HG02870 (cell line): ENCODE measurements at regions not wholly inside any gene's neighbourhood (a gene's known extent, or its start where the extent isn't known, plus 50 kb on each side); places are given as distances from the start of the nearest gene placed in this dataset.
"Not testable (repeated sequence)": the region's sequence is repeated elsewhere in the genome, so short reads cannot be mapped to it uniquely, and the experiment has no call there.

Experiments used
- ATAC-seq: cut with Tn5 transposase; IDR thresholded peaks from one replicate; pipeline ENCODE4 v1.9.1; 2021; ENCODE audit warnings: mild to moderate bottlenecking, moderate library complexity; ENCODE audit not compliant: unreplicated experiment

DNA sequence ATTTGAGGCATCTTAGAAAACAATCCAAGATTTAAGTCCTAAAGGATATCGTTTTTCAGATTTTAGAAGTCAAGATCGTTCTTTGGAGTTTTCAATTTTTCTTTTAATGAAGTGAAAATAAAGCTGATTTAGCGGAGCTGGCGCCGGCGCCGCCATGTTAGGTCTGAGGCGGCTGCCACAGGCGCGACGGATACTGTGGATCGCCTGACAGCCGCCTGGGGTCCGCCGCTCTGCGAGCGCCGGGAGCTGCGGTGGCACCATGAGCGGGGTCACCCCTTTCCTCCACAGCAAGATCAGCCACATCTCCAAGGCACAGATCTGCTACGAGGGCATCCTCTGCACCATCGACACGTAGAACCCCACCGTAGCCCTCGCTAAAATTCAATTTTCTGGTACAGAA, 247.2 kb downstream of the GJA1 start:
- no peak for ATAC-seq

DNA sequence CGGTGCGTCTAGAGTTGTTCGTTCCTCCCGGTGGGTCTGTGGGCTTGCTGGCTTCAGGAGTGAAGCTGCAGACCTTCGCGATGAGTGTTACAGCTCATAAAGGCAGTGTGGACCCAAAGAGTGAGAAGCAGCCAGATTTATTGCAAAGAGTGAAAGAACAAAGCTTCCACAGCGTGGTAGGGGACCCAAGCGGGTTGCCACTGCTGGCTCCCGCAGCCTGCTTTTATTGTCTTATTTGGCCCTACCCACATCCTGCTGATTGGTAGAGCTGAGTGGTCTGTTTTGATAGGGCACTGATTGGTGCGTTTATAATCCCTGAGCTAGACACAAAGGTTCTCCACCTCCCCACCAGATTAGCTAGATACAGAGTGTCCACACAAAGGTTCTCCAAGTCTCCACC, 250.4 kb downstream of the GJA1 start:
- not testable (repeated sequence) for ATAC-seq

DNA sequence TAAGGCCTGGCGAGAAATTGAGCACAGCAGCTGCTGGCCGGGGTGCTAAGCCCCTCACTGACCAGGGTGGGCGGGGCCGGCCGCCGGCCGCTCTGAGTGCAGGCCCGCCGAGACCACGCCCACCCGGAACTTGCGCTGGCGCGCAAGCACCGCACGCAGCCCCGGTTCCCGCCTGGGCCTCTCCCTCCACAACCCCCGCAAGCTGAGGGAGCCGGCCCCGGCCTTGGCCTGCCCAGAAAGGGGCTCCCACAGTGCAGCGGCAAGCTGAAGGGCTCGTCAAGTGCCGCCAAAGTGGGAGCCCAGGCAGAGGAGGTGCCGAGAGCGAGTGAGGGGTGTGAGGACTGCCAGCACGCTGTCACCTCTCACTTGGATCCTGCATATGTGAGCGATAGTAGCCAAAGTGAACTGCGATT, 251.2 kb downstream of the GJA1 start:
- ATAC-seq = no peak

GRCh38 chr6:121688974-121689373, 253.5 kb downstream of the GJA1 start:
- no peak for ATAC-seq

- no peak for ATAC-seq
Measured at GRCh38 chr6:121691126-121691551, 255.7 kb downstream of the GJA1 start.

- no peak for ATAC-seq
Measured at GRCh38 chr6:121694389-121694788, 258.9 kb downstream of the GJA1 start.

- no peak for ATAC-seq
Measured at GRCh38 chr6:121694801-121695251, 259.4 kb downstream of the GJA1 start.

- no peak for ATAC-seq
Measured at GRCh38 chr6:121695329-121695728, 259.9 kb downstream of the GJA1 start.

- no peak for ATAC-seq
Measured at GRCh38 chr6:121697921-121698320, 262.5 kb downstream of the GJA1 start.

GRCh38 chr6:121698617-121699016, 263.2 kb downstream of the GJA1 start:
- no peak for ATAC-seq

DNA sequence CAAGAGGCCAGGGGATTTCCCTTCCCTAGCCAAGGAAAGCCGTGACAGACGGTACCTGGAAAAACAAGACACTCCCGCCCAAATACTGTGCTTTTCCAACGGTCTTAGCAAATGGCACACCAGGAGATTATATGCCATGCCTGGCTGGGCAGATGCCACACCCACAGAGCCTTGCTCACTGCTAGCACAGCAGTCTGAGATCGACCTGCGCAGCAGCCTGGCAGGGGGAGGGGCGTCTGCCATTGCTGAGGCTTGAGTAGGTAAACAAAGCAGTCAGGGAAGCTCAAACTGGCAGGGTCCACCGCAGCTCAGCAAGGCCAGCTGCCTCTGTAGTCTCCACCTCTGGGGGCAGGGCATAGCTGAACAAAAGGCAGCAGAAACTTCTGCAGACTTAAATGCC, 267.7 kb downstream of the GJA1 start:
- ATAC-seq = not testable (repeated sequence)

DNA sequence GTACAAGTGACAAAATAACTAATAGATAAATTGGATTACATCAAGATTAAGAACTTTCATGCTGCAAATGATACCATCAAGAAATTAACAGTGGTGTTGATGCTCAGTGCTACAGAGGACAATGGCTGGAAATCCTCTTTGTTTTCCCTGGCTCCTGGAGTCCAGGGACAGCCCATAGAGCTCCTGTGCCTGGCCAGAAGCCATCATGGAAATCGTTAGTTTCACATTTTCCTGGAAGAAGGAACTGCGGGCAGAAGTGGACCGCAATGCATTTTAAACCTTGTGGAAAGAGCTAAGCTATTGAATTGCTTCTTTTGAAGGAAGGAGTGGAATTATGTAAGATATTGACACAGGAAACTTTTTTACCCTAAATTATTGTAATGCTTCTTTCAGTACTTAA, 276.0 kb downstream of the GJA1 start:
- no peak for ATAC-seq

GRCh38 chr6:121717686-121718085, 282.2 kb downstream of the GJA1 start:
- ATAC-seq = no peak

- ATAC-seq = not testable (repeated sequence)
Measured at GRCh38 chr6:121720867-121721266, 285.4 kb downstream of the GJA1 start.

- no peak for ATAC-seq
Measured at GRCh38 chr6:121723623-121724022, 288.2 kb downstream of the GJA1 start.

DNA sequence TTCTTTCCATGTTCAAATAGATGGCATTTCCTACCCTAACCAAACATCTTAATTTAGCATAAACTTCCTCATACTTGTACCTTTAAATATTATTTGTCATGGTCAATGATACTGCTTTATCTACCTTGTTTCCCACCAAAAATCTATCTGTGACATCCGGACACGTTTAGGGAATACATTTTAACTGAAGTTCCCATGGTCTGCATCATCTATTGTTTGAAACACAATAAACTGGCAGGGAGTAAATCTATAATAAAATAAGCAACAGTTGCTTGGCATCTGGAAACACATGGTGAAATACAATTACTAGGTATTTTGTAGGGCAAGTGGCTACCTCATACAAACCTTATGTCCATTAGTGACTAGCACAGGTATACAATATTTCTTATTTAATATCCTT, 289.1 kb downstream of the GJA1 start:
- no peak for ATAC-seq

DNA sequence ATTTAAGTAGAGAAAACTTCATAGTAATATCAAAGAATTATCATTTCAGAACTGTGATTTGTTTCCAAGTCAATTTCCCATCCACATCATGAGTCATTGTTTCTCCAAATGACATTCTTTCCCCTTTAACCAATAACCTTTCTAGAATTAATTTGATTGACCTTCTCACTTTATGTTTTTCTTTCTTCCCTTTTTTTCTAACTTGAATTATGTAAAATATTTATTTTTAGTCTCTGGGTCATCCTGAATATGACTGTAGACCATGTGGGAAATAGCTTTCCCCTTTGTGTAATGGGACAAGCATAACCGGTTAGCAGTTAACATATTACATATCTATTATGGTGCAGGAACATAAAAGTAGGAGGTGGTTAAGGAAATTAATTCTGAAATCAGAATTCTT, 291.1 kb downstream of the GJA1 start:
- no peak for ATAC-seq

GRCh38 chr6:121730616-121731015, 295.2 kb downstream of the GJA1 start:
- no peak for ATAC-seq

GRCh38 chr6:121731381-121731780, 295.9 kb downstream of the GJA1 start:
- no peak for ATAC-seq

- no peak for ATAC-seq
Measured at GRCh38 chr6:121732641-121733040, 297.2 kb downstream of the GJA1 start.

DNA sequence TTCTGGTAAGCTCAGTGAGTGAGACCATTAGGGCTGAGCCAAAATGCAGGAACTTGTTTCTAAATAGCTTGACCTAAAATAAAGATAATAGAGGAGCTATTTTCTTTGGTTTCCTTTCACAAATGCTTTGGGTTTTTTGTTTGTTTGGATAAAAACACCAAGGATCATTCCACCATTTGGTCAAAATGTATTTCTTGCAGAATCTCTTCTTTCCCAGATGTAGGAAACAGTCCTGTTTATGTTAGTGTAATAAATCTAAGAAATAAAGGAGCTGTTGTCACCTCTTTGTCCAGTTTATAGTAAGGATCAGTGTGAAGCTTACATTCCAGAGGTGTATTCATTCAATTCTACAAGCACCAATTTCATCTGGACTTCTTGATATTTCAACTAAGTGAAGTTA, 297.8 kb downstream of the GJA1 start:
- ATAC-seq = no peak

GRCh38 chr6:121740188-121740587, 304.7 kb downstream of the GJA1 start:
- not testable (repeated sequence) for ATAC-seq

- no peak for ATAC-seq
Measured at GRCh38 chr6:121743691-121744090, 308.2 kb downstream of the GJA1 start.

DNA sequence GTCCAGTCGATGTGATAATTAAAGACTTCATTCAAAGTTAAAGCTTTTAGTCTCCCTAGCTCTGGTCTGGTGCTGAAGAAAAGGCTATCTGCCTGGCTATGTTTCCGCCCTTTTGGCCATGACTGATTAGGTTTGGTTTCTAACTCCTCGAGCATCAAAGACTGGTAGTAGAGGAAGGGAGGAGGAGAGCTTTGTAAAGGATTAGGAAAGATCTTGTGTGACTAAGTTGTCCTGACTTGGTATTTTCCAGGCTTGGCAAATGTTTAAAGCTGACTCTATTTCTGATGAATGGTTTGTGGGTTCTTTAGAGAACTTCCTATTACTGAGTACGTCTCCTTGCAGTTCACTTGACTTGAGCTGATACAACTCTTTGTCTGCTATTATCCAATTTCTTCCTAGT, 312.9 kb downstream of the GJA1 start:
- no peak for ATAC-seq
